CD14-positive monocyte (primary cell): ENCODE measurements at regions not wholly inside any gene's neighbourhood (a gene's known extent, or its start where the extent isn't known, plus 50 kb on each side); places are given as distances from the start of the nearest gene placed in this dataset.

Experiments used
- DNase-seq, 3 donors: peaks; one replicate each; pipeline ENCODE4 v3.0.0-alpha.2; 2011 to 2022
- H2AFZ ChIP-seq: 2 replicates; pipeline ENCODE4 v1.6.0; 2012; ENCODE audit warnings: mild to moderate bottlenecking, low read depth, low read length, inconsistent platforms; ENCODE audit not compliant: insufficient read depth, poor library complexity, severe bottlenecking
- H3K27ac ChIP-seq, 2 donors: 1 replicate in 1 of 2; 2 replicates in 1 of 2; pipeline ENCODE4 v1.5.1; 2012 to 2013; ENCODE audit warnings: low read length in 2 of 2, control low read depth in 1 of 2, inconsistent platforms in 1 of 2, low read depth in 1 of 2, mild to moderate bottlenecking in 1 of 2
- H3K27me3 ChIP-seq, 2 donors: one replicate each; pipeline versions ENCODE4 v1.6.0 to v1.6.1; 2011 to 2013; ENCODE audit warnings: low read length in 2 of 2; ENCODE audit not compliant: control insufficient read depth in 2 of 2, insufficient read depth in 2 of 2
- H3K36me3 ChIP-seq, 2 donors: replicated peaks in 1 of 2; 1 replicate in 1 of 2; 2 replicates in 1 of 2; pipeline versions ENCODE4 v1.5.1 to v1.6.1; 2012 to 2013; ENCODE audit warnings: low read length in 2 of 2, control low read depth in 1 of 2, inconsistent platforms in 1 of 2, mild to moderate bottlenecking in 1 of 2; ENCODE audit not compliant: insufficient read depth in 2 of 2, control insufficient read depth in 1 of 2
- H3K4me1 ChIP-seq, 2 donors: 1 replicate in 1 of 2; 2 replicates in 1 of 2; pipeline versions ENCODE4 v1.5.1 to v1.6.1; 2012 to 2013; ENCODE audit warnings: low read length in 2 of 2, control low read depth in 1 of 2, inconsistent platforms in 1 of 2, mild to moderate bottlenecking in 1 of 2, moderate library complexity in 1 of 2; ENCODE audit not compliant: insufficient read depth in 2 of 2, control insufficient read depth in 1 of 2
- H3K4me2 ChIP-seq: replicated peaks from 2 replicates; pipeline ENCODE3; 2012; ENCODE audit warnings: low read length, moderate library complexity, mild to moderate bottlenecking; ENCODE audit not compliant: poor library complexity, severe bottlenecking; ENCODE audit errors: extremely low read depth
- H3K4me3 ChIP-seq, 3 experiments: fragments of 200-600 bp in 1 of 3; sonication (generic) in 1 of 3; replicated peaks in 1 of 3; 1 replicate in 2 of 3; 2 replicates in 1 of 3; pipeline ENCODE4 v1.5.1; 2011 to 2013; ENCODE audit warnings: low read length in 3 of 3, mild to moderate bottlenecking in 3 of 3, control low read depth in 2 of 3, low read depth in 2 of 3, inconsistent platforms in 1 of 3, moderate library complexity in 1 of 3
- H3K79me2 ChIP-seq: 2 replicates; pipeline ENCODE4 v1.6.0; 2012; ENCODE audit warnings: mild to moderate bottlenecking, control low read depth, inconsistent platforms, low read length, moderate library complexity; ENCODE audit not compliant: insufficient read depth
- H3K9ac ChIP-seq: 2 replicates; pipeline ENCODE4 v1.6.0; 2017; ENCODE audit warnings: low read length, mild to moderate bottlenecking; ENCODE audit not compliant: insufficient read depth, poor library complexity, severe bottlenecking
- H3K9me3 ChIP-seq, 2 donors: replicated peaks in 1 of 2; 1 replicate in 1 of 2; 2 replicates in 1 of 2; pipeline versions ENCODE4 v1.5.1 to v1.6.1; 2012 to 2013; ENCODE audit warnings: low read length in 2 of 2, control low read depth in 1 of 2; ENCODE audit not compliant: control insufficient read depth in 1 of 2, insufficient read depth in 1 of 2
- H4K20me1 ChIP-seq: 2 replicates; pipeline ENCODE4 v1.6.0; 2012; ENCODE audit warnings: mild to moderate bottlenecking, low read length, control low read depth, moderate library complexity; ENCODE audit not compliant: insufficient read depth
- H3K27ac Mint-ChIP-seq, 7 donors: one replicate each; pipeline ENCODE4 v1.8.0; 2020; ENCODE audit warnings: mild to moderate bottlenecking in 7 of 7, mixed read lengths in 7 of 7, moderate library complexity in 6 of 7, inconsistent platforms in 2 of 7
- H3K27me3 Mint-ChIP-seq, 3 donors: one replicate each; pipeline ENCODE4 v1.8.0; 2021 to 2022; ENCODE audit warnings: low read depth in 3 of 3, mild to moderate bottlenecking in 3 of 3, mixed read lengths in 3 of 3, moderate library complexity in 3 of 3, inconsistent platforms in 1 of 3
- H3K36me3 Mint-ChIP-seq, 2 donors: one replicate each; pipeline ENCODE4 v1.8.0; 2020; ENCODE audit warnings: mixed read lengths in 2 of 2, inconsistent platforms in 1 of 2, mild to moderate bottlenecking in 1 of 2
- H3K4me1 Mint-ChIP-seq: one replicate; pipeline ENCODE4 v1.8.0; 2020; ENCODE audit warnings: mild to moderate bottlenecking, mixed read lengths
- H3K4me3 Mint-ChIP-seq, 2 donors: one replicate each; pipeline ENCODE4 v1.8.0; 2020; ENCODE audit warnings: mild to moderate bottlenecking in 2 of 2, mixed read lengths in 2 of 2, moderate library complexity in 1 of 2
- H3K9me3 Mint-ChIP-seq, 7 donors: one replicate each; pipeline ENCODE4 v1.8.0; 2020 to 2022; ENCODE audit warnings: mixed read lengths in 7 of 7, mild to moderate bottlenecking in 6 of 7, moderate library complexity in 6 of 7, inconsistent platforms in 2 of 7
- CTCF ChIP-seq: fragments of 200-600 bp; IDR thresholded peaks from one replicate; pipeline ENCODE4 v1.8.0; 2022; ENCODE audit warnings: antibody characterized with exemption, mild to moderate bottlenecking
- WGBS: methylation state at CpG from one replicate; pipeline ENCODE4 v1.1.5; 2013; ENCODE audit warnings: missing lambda C conversion rate; ENCODE audit not compliant: insufficient coverage; 5-methylcytosine and 5-hydroxymethylcytosine counted together
- intact Hi-C, 2 donors: fragments of 100-400 bp; cut with micrococcal nuclease; formaldehyde crosslinking; loops; one replicate each; pipeline versions ENCODE4 v1.15.0 to v1.15.1; 2023

- Histone ChIP-seq H3K4me3 (no peak overlapping the region), H3K27me3 (no peaks in the 10 kb centered on the region), H3K79me2 (no peaks in the 10 kb centered on the region), H3K36me3 (no peaks in the 10 kb centered on the region), H3K4me2 (no peak overlapping the region), H3K9ac (no peak overlapping the region), H3K27ac (no peak overlapping the region), H3K9me3 (peaks cover 16 to 20% of the 10 kb centered on the region in 2 donors), H2AFZ (no peak overlapping the region), H4K20me1 (no peaks in the 10 kb centered on the region), H3K4me1 (no peaks in the 10 kb centered on the region)
- intact Hi-C loops, result no loop called here
- H3K4me1 Mint-ChIP-seq, result no peaks in the 10 kb centered on the region
- no peak for TF ChIP-seq CTCF
- no CpG with 5 or more reads among the region's 2 CpGs for WGBS
- H3K27me3 Mint-ChIP-seq, result no peaks in the 10 kb centered on the region
- H3K4me3 Mint-ChIP-seq, result no peak overlapping the region
- peaks cover 0 to 10% (median 2%) of the 10 kb centered on the region in 7 donors for H3K9me3 Mint-ChIP-seq
- no peaks in the 10 kb centered on the region for H3K36me3 Mint-ChIP-seq
- no peak overlapping the region for H3K27ac Mint-ChIP-seq
- DNase-seq, result no peak
Measured at GRCh38 chr9:11417782-11418181, 805.0 kb upstream of the PTPRD start.

- Mint-ChIP-seq H3K36me3 (no peaks in the 10 kb centered on the region), H3K4me3 (no peak overlapping the region), H3K27ac (no peak overlapping the region), H3K27me3 (no peaks in the 10 kb centered on the region), H3K4me1 (no peaks in the 10 kb centered on the region), H3K9me3 (peaks cover 0 to 1% (median 0%) of the 10 kb centered on the region in 7 donors)
- Histone ChIP-seq H3K4me2 (no peak overlapping the region), H3K79me2 (no peaks in the 10 kb centered on the region), H3K27ac (no peak overlapping the region), H2AFZ (no peak overlapping the region), H3K9ac (no peak overlapping the region), H3K27me3 (no peaks in the 10 kb centered on the region), H3K36me3 (no peaks in the 10 kb centered on the region), H3K4me3 (no peak overlapping the region), H3K9me3 (no peaks in the 10 kb centered on the region), H4K20me1 (no peaks in the 10 kb centered on the region), H3K4me1 (no peaks in the 10 kb centered on the region)
- TF ChIP-seq CTCF, result no peak
- intact Hi-C loops, result no loop called here
- no peak for DNase-seq
- no CpG with 5 or more reads among the region's 3 CpGs for WGBS
Measured at GRCh38 chr9:11431490-11431889, 818.7 kb upstream of the PTPRD start.
